A549 (cell line): ENCODE measurements at regions not wholly inside any gene's neighbourhood (a gene's known extent, or its start where the extent isn't known, plus 50 kb on each side); places are given as distances from the start of the nearest gene placed in this dataset.

Experiments used
- ATAC-seq, 2 experiments: fragments of 200-7000 bp in 1 of 2; fragments of >200 bp in 1 of 2; cut with Nextera tagmentation in 1 of 2; cut with Tn5 transposase in 1 of 2; 3 replicates each; pipeline versions ENCODE4 v1.8.0 to v1.9.1; 2018 to 2020; ENCODE audit warnings: mild to moderate bottlenecking in 1 of 2, moderate library complexity in 1 of 2
- CTCF ChIA-PET: fragments of 300-600 bp; sonication (Branson Sonifier 250); formaldehyde crosslinking; extraction: SDS; loops from one replicate; lab custom pipeline; 2021; ENCODE audit warnings: antibody characterized with exemption, inconsistent platforms; lab: Yijun Ruan, JAX
- POLR2A ChIA-PET: fragments of 350-600 bp; formaldehyde crosslinking; extraction: SDS; loops from one replicate; lab custom pipeline; 2021; ENCODE audit warnings: antibody characterized with exemption, inconsistent platforms; lab: Yijun Ruan, JAX
- DNase-seq, 2 experiments: peaks; one replicate each; pipeline versions ENCODE4 v3.0.0 to v3.0.0-alpha.2; 2011 to 2016; ENCODE audit warnings: low read depth in 1 of 2, low spot score in 1 of 2
- FAIRE-seq: peaks from 2 replicates; lab custom pipeline; 2011; peaks lifted over from hg19 to GRCh38; lab: Jason Lieb, UNC
- H3K27ac ChIP-seq, 2 experiments: fragments of >200 bp; sonication (Bioruptor Twin); formaldehyde crosslinking; 3 replicates each; pipeline ENCODE4 v1.5.1; 2016 to 2017
- H3K4me1 ChIP-seq: fragments of >200 bp; sonication (Bioruptor Twin); formaldehyde crosslinking; 3 replicates; pipeline ENCODE4 v1.6.1; 2016
- H3K4me2 ChIP-seq: fragments of >200 bp; sonication (Bioruptor Twin); formaldehyde crosslinking; 3 replicates; pipeline ENCODE4 v1.6.1; 2016
- H3K4me3 ChIP-seq: fragments of >200 bp; sonication (Bioruptor Twin); formaldehyde crosslinking; 3 replicates; pipeline ENCODE4 v1.5.1; 2016
- H3K9me3 ChIP-seq: fragments of >200 bp; sonication (Bioruptor Twin); formaldehyde crosslinking; 3 replicates; pipeline ENCODE4 v1.6.1; 2016
- BHLHE40 ChIP-seq: IDR thresholded peaks from 2 replicates; pipeline ENCODE4 v1.6.1; 2012; ENCODE audit warnings: low read depth, low read length, inconsistent platforms
- CBX2 ChIP-seq: fragments of 200-600 bp; sonication (generic); IDR thresholded peaks from 2 replicates; pipeline ENCODE4 v1.6.1; 2016; ENCODE audit warnings: low read depth, mild to moderate bottlenecking, borderline replicate concordance
- EP300 ChIP-seq, 2 experiments: fragments of >200 bp; sonication (Bioruptor Twin); formaldehyde crosslinking; IDR thresholded peaks; 2 replicates in 1 of 2; 3 replicates in 1 of 2; pipeline ENCODE4 v1.6.1; 2016 to 2017
- FOSB ChIP-seq: fragments of 250-450 bp; sonication (Bioruptor Pico); IDR thresholded peaks from 2 replicates; pipeline ENCODE4 v1.5.0; 2020; ENCODE audit warnings: mild to moderate bottlenecking, moderate library complexity
- FOSL2 ChIP-seq, 2 experiments: fragments of 450-650 bp in 1 of 2; fragments of >200 bp in 1 of 2; sonication (Bioruptor Twin) in 1 of 2; formaldehyde crosslinking; IDR thresholded peaks; 2 replicates each; pipeline versions ENCODE4 v1.5.0 to v1.6.1; 2016 to 2020; ENCODE audit warnings: mild to moderate bottlenecking in 1 of 2, moderate library complexity in 1 of 2
- FOXS1 ChIP-seq: fragments of 250-450 bp; sonication (Bioruptor Pico); IDR thresholded peaks from 2 replicates; pipeline ENCODE4 v1.5.0; 2020; ENCODE audit warnings: mild to moderate bottlenecking, moderate library complexity
- GATA3 ChIP-seq: IDR thresholded peaks from 2 replicates; pipeline ENCODE4 v1.6.1; 2012; ENCODE audit warnings: borderline replicate concordance
- HOXA7 ChIP-seq: fragments of 250-450 bp; sonication (Bioruptor Pico); IDR thresholded peaks from 2 replicates; pipeline ENCODE4 v1.5.0; 2020; ENCODE audit warnings: mild to moderate bottlenecking, moderate library complexity
- HOXB13 ChIP-seq: fragments of 250-450 bp; sonication (Bioruptor Pico); IDR thresholded peaks from 2 replicates; pipeline ENCODE4 v1.5.0; 2020; ENCODE audit warnings: low read depth, mild to moderate bottlenecking, moderate library complexity
- HOXB5 ChIP-seq: fragments of 250-450 bp; sonication (Bioruptor Pico); IDR thresholded peaks from 2 replicates; pipeline ENCODE4 v1.5.0; 2020; ENCODE audit warnings: mild to moderate bottlenecking, moderate library complexity
- MAZ ChIP-seq: fragments of 150-350 bp; IDR thresholded peaks from 2 replicates; pipeline ENCODE4 v1.6.1; 2014; ENCODE audit warnings: antibody characterized with exemption, low read depth, low read length, borderline replicate concordance
- NFE2L2 ChIP-seq: fragments of 150-350 bp; conservative IDR thresholded peaks from 2 replicates; pipeline ENCODE4 v1.6.1; 2014; ENCODE audit warnings: low read length
- PHF8 ChIP-seq: fragments of 200-600 bp; sonication (generic); IDR thresholded peaks from 2 replicates; pipeline ENCODE4 v1.6.1; 2016; ENCODE audit warnings: low read depth, mild to moderate bottlenecking, antibody characterized with exemption, moderate library complexity, borderline replicate concordance
- POLR2A ChIP-seq: IDR thresholded peaks from 2 replicates; pipeline ENCODE4 v1.6.1; 2012; ENCODE audit warnings: mild to moderate bottlenecking, low read length
- RCOR1 ChIP-seq: fragments of 150-350 bp; IDR thresholded peaks from 2 replicates; pipeline ENCODE4 v1.6.1; 2014; ENCODE audit warnings: antibody characterized with exemption, low read length, low read depth
- RFX5 ChIP-seq: fragments of 450-650 bp; IDR thresholded peaks from 2 replicates; pipeline ENCODE4 v1.7.1; 2014; ENCODE audit warnings: antibody characterized with exemption, mild to moderate bottlenecking, moderate library complexity
- SREBF2 ChIP-seq: fragments of 450-650 bp; IDR thresholded peaks from 2 replicates; pipeline ENCODE4 v1.6.1; 2014; ENCODE audit warnings: mild to moderate bottlenecking, moderate library complexity
- TFCP2L1 ChIP-seq: fragments of 250-450 bp; sonication (Bioruptor Pico); IDR thresholded peaks from 2 replicates; pipeline ENCODE4 v1.5.0; 2021; ENCODE audit warnings: mild to moderate bottlenecking
- ZFP36 ChIP-seq: fragments of 450-650 bp; IDR thresholded peaks from 2 replicates; pipeline ENCODE4 v1.6.1; 2014; ENCODE audit warnings: borderline replicate concordance; ENCODE audit not compliant: partially characterized antibody
- ZNF302 ChIP-seq: fragments of 250-450 bp; sonication (Bioruptor Pico); IDR thresholded peaks from 2 replicates; pipeline ENCODE4 v1.9.0; 2021; ENCODE audit warnings: inconsistent platforms, mild to moderate bottlenecking, moderate library complexity
- WGBS: methylation state at CpG from one replicate; pipeline ENCODE4 v1.1.6; 2017; ENCODE audit errors: missing lambda C conversion rate; 5-methylcytosine and 5-hydroxymethylcytosine counted together
- TF ChIP-seq, protein P1 (sequence below): fragments of 250-450 bp; sonication (Bioruptor Pico); IDR thresholded peaks from 2 replicates; pipeline ENCODE4 v1.5.0; 2021; ENCODE audit warnings: mild to moderate bottlenecking, moderate library complexity, borderline replicate concordance
- TF ChIP-seq, protein P2 (sequence below): fragments of 250-450 bp; sonication (Bioruptor Pico); IDR thresholded peaks from 2 replicates; pipeline ENCODE4 v1.5.0; 2020; ENCODE audit warnings: low read depth, mild to moderate bottlenecking, moderate library complexity
- TF ChIP-seq, protein P3 (sequence below): IDR thresholded peaks from 2 replicates; pipeline ENCODE4 v1.6.1; 2012; ENCODE audit warnings: low read depth, borderline replicate concordance
- TF ChIP-seq, protein P4 (sequence below): IDR thresholded peaks from 2 replicates; pipeline ENCODE4 v1.6.1; 2012

DNA sequence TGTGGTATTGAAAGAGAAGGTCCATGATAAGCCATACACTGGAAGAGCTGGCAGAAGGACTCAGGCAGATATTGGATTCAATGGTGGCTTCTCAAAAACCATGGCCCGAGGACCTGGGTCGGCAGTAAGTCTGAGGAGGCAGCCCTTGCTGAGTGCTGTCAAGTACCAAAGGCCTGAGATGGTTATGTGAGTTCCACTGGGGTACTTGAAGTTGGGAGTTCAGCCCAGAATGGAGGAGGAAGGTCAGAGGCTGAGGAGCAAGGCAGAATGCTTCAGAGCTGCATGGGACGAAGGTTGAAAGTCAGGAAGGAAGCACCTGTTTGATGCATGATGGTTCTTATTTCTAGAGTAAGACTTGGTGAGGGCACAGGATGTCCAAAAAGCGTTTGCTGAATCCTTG is 194.9 kb downstream of the DIRAS2 start:
- no peak overlapping the region for H3K27ac ChIP-seq
- H3K9me3 ChIP-seq, result no peaks in the 10 kb centered on the region
- ChIA-PET CTCF (interaction anchor here (0.6 to 0.9 kb wide), 2 partner anchors 39 to 209 kb away, joined by 3 to 4 read pairs; no protein-coding TSS in a partner anchor), POLR2A (no interaction called here)
- peaks cover under 1% of the 10 kb centered on the region; the same call in 1 of the 3 replicates for H3K4me1 ChIP-seq
- DNase-seq (no peak), FAIRE-seq (no peak), ATAC-seq (no peak)
- no peak overlapping the region for H3K4me2 ChIP-seq
- 37% methylated on average over 4 of the region's 4 CpGs for WGBS
- H3K4me3 ChIP-seq, result no peak overlapping the region
- TF ChIP-seq GATA3 (no peak), PHF8 (no peak), HOXA7 (no peak), FOSB (no peak), BHLHE40 (no peak), FOXS1 (CRISPR knock-in tag) (no peak), EP300 (IDR thresholded peaks at IDR 0.05) (no peak), ZNF302 (CRISPR knock-in tag) (no peak), MAZ (no peak), CBX2 (no peak), HOXB5 (CRISPR knock-in tag) (no peak), POLR2A (no peak), ZFP36 (no peak), NFE2L2 (no peak), SREBF2 (no peak), FOSL2 (IDR thresholded peaks at IDR 0.05) (no peak), FOSL2 (CRISPR knock-in tag; IDR thresholded peaks at IDR 0.05) (no peak)
- TF ChIP-seq, protein P1, sequence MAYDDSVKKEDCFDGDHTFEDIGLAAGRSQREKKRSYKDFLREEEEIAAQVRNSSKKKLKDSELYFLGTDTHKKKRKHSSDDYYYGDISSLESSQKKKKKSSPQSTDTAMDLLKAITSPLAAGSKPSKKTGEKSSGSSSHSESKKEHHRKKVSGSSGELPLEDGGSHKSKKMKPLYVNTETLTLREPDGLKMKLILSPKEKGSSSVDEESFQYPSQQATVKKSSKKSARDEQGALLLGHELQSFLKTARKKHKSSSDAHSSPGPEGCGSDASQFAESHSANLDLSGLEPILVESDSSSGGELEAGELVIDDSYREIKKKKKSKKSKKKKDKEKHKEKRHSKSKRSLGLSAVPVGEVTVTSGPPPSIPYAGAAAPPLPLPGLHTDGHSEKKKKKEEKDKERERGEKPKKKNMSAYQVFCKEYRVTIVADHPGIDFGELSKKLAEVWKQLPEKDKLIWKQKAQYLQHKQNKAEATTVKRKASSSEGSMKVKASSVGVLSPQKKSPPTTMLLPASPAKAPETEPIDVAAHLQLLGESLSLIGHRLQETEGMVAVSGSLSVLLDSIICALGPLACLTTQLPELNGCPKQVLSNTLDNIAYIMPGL (CRISPR knock-in tag), result no peak
- TF ChIP-seq, protein P2, sequence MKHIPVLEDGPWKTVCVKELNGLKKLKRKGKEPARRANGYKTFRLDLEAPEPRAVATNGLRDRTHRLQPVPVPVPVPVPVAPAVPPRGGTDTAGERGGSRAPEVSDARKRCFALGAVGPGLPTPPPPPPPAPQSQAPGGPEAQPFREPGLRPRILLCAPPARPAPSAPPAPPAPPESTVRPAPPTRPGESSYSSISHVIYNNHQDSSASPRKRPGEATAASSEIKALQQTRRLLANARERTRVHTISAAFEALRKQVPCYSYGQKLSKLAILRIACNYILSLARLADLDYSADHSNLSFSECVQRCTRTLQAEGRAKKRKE (CRISPR knock-in tag), result no peak
- TF ChIP-seq, protein P3, sequence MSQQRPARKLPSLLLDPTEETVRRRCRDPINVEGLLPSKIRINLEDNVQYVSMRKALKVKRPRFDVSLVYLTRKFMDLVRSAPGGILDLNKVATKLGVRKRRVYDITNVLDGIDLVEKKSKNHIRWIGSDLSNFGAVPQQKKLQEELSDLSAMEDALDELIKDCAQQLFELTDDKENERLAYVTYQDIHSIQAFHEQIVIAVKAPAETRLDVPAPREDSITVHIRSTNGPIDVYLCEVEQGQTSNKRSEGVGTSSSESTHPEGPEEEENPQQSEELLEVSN, result no peak

DNA sequence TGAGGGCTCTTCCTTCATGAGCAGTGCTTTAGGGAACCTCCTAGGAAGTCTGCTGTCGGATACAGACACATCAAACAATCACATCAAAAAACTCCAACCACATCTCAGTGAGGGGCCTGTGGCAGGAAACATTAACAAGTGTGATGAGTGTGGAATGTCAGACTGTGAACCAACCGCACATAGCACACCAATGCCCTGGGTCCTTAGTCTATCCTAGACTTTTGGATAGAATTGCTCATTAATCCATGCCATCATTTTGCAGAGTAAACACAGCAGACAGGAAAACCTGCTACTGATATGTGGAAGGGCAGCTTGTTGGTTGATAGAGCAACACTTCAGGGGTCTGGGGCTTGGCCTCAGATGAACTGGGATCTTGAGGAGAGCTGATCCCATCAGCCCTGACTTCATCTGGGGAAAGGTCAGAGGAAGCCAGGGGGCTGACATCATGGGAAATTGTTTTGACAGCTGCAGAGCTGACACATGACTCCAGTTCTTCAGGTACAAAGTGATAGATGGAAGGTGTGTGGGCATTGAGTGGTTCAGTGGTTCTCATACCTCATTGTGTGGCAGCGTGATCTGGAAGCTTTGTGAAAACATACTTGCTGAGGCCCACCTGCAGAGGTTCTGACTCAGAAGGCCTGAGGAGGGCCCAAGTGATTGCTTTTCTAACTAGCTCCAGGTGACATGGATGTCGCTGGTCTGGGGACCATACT is 193.3 kb downstream of the DIRAS2 start:
- Histone ChIP-seq H3K4me2 (no peak overlapping the region), H3K9me3 (0 out of 3 replicates have a peak, but pooled peaks cover under 1% of the 10 kb centered on the region), H3K4me1 (no peaks in the 10 kb centered on the region), H3K4me3 (no peak overlapping the region), H3K27ac (no peak overlapping the region)
- DNase-seq (no peak), ATAC-seq (no peak), FAIRE-seq (no peak)
- CTCF ChIA-PET, result interaction anchor here (0.9 to 1.3 kb wide), 2 partner anchors 20 to 194 kb away, joined by 3 read pairs; partner anchors contain the start of gene DIRAS2
- WGBS, result 58% methylated on average over 4 of the region's 4 CpGs
- POLR2A ChIA-PET, result no interaction called here
- TF ChIP-seq TFCP2L1 (no peak), NFE2L2 (no peak), RFX5 (no peak), ZFP36 (no peak), HOXB13 (no peak), RCOR1 (no peak)
- TF ChIP-seq, protein P4, sequence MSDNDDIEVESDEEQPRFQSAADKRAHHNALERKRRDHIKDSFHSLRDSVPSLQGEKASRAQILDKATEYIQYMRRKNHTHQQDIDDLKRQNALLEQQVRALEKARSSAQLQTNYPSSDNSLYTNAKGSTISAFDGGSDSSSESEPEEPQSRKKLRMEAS, result no peak
- TF ChIP-seq, protein P3, result no peak
